ENCODE measurements at regions not wholly inside any gene's neighbourhood (a gene's known extent, or its start where the extent isn't known, plus 50 kb on each side); places are given as distances from the start of the nearest gene placed in this dataset.

GRCh38 chr10:30728766-30729165, 99.2 kb upstream of the LYZL2 start:
- TF ChIP-seq CTCF (IDR thresholded peaks at IDR 0.05; ENCODE audit: low read depth, low read length) (no peak), POLR2A (IDR thresholded peaks at IDR 0.05; ENCODE audit: extremely low read depth, insufficient read length) (no peak)
